ENCODE measurements at regions not wholly inside any gene's neighbourhood (a gene's known extent, or its start where the extent isn't known, plus 50 kb on each side); places are given as distances from the start of the nearest gene placed in this dataset.

GRCh38 chr18:47710451-47710850 is 220.0 kb downstream of the SMAD2 start:
- Histone ChIP-seq H3K27me3 (replicated peaks; ENCODE audit: insufficient read depth) (no peaks in the 10 kb centered on the region), H3K9me3 (no peaks in the 10 kb centered on the region), H3K4me3 (no peak overlapping the region), H3K27ac (no peak overlapping the region), H3K36me3 (no peaks in the 10 kb centered on the region), H3K4me1 (ENCODE audit: control insufficient read depth in 1 of 2, low read depth in 2 of 2) (no peaks in the 10 kb centered on the region)
- ATAC-seq (ENCODE audit: insufficient number of reproducible peaks, low FRiP score, low read depth) (no peak), DNase-seq (ENCODE audit: low spot score) (no peak)
- TF ChIP-seq CTCF (IDR thresholded peaks at IDR 0.05) = no peak

DNA sequence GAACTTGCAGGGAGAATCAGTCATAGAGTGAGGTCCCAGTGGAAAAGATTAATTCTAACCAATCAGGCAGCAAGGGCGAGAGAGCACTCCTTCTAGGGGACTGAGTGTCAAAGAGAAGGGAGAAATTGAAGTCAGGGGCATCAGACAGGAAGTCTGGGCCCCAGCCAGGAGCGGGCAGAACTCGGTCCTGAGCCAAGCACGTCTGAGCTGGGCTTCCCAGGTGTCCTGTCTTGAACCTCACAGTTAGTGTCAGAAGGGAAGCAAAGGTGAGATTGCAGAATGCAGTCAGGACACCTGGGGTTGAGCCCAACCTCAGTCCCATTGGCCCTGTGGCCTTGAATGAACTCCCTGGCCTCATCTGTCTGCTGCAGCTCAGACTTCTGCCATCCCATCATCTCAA is 220.9 kb downstream of the SMAD2 start:
- Histone ChIP-seq H3K36me3 (no peaks in the 10 kb centered on the region), H3K9me3 (no peaks in the 10 kb centered on the region), H3K27me3 (replicated peaks; ENCODE audit: insufficient read depth) (no peaks in the 10 kb centered on the region), H3K4me3 (no peak overlapping the region), H3K27ac (no peak overlapping the region), H3K4me1 (ENCODE audit: control insufficient read depth in 1 of 2, low read depth in 2 of 2) (no peaks in the 10 kb centered on the region)
- no peak for DNase-seq (ENCODE audit: low spot score)
- no peak for ATAC-seq (ENCODE audit: insufficient number of reproducible peaks, low FRiP score, low read depth)
- no peak for TF ChIP-seq CTCF (IDR thresholded peaks at IDR 0.05)

GRCh38 chr18:47708206-47708605 is 222.3 kb downstream of the SMAD2 start:
- H3K27me3 ChIP-seq (replicated peaks; ENCODE audit: insufficient read depth) = no peaks in the 10 kb centered on the region
- no peak for ATAC-seq (ENCODE audit: insufficient number of reproducible peaks, low FRiP score, low read depth)
- H3K36me3 ChIP-seq = no peaks in the 10 kb centered on the region
- H3K27ac ChIP-seq = no peak overlapping the region
- TF ChIP-seq CTCF (IDR thresholded peaks at IDR 0.05) = no peak
- no peaks in the 10 kb centered on the region for H3K4me1 ChIP-seq (ENCODE audit: control insufficient read depth in 1 of 2, low read depth in 2 of 2)
- DNase-seq (ENCODE audit: low spot score) = no peak
- H3K4me3 ChIP-seq = no peak overlapping the region
- no peaks in the 10 kb centered on the region for H3K9me3 ChIP-seq

GRCh38 chr18:47701134-47701533 is 229.3 kb downstream of the SMAD2 start:
- Histone ChIP-seq H3K4me3 (no peak overlapping the region), H3K4me1 (ENCODE audit: control insufficient read depth in 1 of 2, low read depth in 2 of 2) (no peaks in the 10 kb centered on the region), H3K27me3 (replicated peaks; ENCODE audit: insufficient read depth) (no peaks in the 10 kb centered on the region), H3K9me3 (no peaks in the 10 kb centered on the region), H3K36me3 (no peaks in the 10 kb centered on the region), H3K27ac (no peak overlapping the region)
- ATAC-seq (ENCODE audit: insufficient number of reproducible peaks, low FRiP score, low read depth) = no peak
- no peak for DNase-seq (ENCODE audit: low spot score)
- no peak for TF ChIP-seq CTCF (IDR thresholded peaks at IDR 0.05)

GRCh38 chr18:47696870-47697269 is 233.6 kb downstream of the SMAD2 start:
- DNase-seq (ENCODE audit: low spot score) = no peak
- no peaks in the 10 kb centered on the region for H3K4me1 ChIP-seq (ENCODE audit: control insufficient read depth in 1 of 2, low read depth in 2 of 2)
- H3K9me3 ChIP-seq = no peaks in the 10 kb centered on the region
- H3K4me3 ChIP-seq = no peak overlapping the region
- H3K36me3 ChIP-seq = no peaks in the 10 kb centered on the region
- ATAC-seq (ENCODE audit: insufficient number of reproducible peaks, low FRiP score, low read depth) = no peak
- no peaks in the 10 kb centered on the region for H3K27me3 ChIP-seq (replicated peaks; ENCODE audit: insufficient read depth)
- no peak for TF ChIP-seq CTCF (IDR thresholded peaks at IDR 0.05)
- H3K27ac ChIP-seq = no peak overlapping the region

All from thoracic aorta (tissue), 2 donors.